Endothelial cell (in vitro differentiated cells): ENCODE measurements at regions not wholly inside any gene's neighbourhood (a gene's known extent, or its start where the extent isn't known, plus 50 kb on each side); places are given as distances from the start of the nearest gene placed in this dataset.

Experiments used
- DNase-seq: peaks from one replicate; pipeline ENCODE4 v3.0.0; 2021; ENCODE audit warnings: low spot score
- H3K27ac Mint-ChIP-seq: one replicate; pipeline ENCODE4 v1.8.0; 2021; ENCODE audit warnings: mixed read lengths, inconsistent platforms; ENCODE audit not compliant: unreplicated experiment
- H3K27me3 Mint-ChIP-seq: one replicate; pipeline ENCODE4 v1.8.0; 2021; ENCODE audit warnings: mild to moderate bottlenecking, moderate library complexity, mixed read lengths, inconsistent platforms; ENCODE audit not compliant: unreplicated experiment
- H3K36me3 Mint-ChIP-seq: one replicate; pipeline ENCODE4 v1.8.0; 2021; ENCODE audit warnings: mild to moderate bottlenecking, low read depth, mixed read lengths, inconsistent platforms; ENCODE audit not compliant: unreplicated experiment
- H3K4me1 Mint-ChIP-seq: one replicate; pipeline ENCODE4 v1.8.0; 2021; ENCODE audit warnings: mild to moderate bottlenecking, mixed read lengths, inconsistent platforms; ENCODE audit not compliant: unreplicated experiment
- H3K4me3 Mint-ChIP-seq: one replicate; pipeline ENCODE4 v1.8.0; 2021; ENCODE audit warnings: mild to moderate bottlenecking, mixed read lengths, inconsistent platforms; ENCODE audit not compliant: unreplicated experiment
- H3K9me3 Mint-ChIP-seq: one replicate; pipeline ENCODE4 v1.8.0; 2021; ENCODE audit warnings: mixed read lengths, inconsistent platforms; ENCODE audit not compliant: unreplicated experiment
- TF ChIP-seq, protein P1 (sequence below): fragments of 200-600 bp; sonication (generic); IDR thresholded peaks from one replicate; pipeline ENCODE4 v1.5.0; 2021; ENCODE audit warnings: antibody characterized with exemption; ENCODE audit not compliant: unreplicated experiment

DNA sequence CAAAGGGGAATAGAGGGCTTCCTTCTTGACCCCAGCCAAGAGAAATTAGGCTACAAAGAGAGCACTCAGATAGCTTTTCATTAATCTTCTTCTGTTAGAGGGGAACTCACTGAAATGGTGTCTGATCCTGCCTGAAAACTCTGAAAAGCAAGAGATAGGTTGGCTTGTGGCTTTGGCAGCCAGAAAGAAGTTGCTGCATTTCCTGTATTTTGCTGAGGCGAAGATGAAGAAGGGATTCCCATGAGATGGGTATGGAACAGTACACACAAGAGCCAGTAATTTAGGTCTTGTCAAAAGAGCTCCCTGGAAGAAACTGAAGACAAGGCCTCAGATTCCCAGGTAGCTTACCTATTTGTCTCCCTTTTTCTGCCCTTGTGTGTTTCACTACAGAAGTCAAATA lies 120.9 kb upstream of the TARS1 start:
- no peak overlapping the region for H3K27ac Mint-ChIP-seq
- H3K4me3 Mint-ChIP-seq = no peak overlapping the region
- no peaks in the 10 kb centered on the region for H3K36me3 Mint-ChIP-seq
- no peaks in the 10 kb centered on the region for H3K9me3 Mint-ChIP-seq
- H3K27me3 Mint-ChIP-seq = no peaks in the 10 kb centered on the region
- no peaks in the 10 kb centered on the region for H3K4me1 Mint-ChIP-seq
- TF ChIP-seq, protein P1, sequence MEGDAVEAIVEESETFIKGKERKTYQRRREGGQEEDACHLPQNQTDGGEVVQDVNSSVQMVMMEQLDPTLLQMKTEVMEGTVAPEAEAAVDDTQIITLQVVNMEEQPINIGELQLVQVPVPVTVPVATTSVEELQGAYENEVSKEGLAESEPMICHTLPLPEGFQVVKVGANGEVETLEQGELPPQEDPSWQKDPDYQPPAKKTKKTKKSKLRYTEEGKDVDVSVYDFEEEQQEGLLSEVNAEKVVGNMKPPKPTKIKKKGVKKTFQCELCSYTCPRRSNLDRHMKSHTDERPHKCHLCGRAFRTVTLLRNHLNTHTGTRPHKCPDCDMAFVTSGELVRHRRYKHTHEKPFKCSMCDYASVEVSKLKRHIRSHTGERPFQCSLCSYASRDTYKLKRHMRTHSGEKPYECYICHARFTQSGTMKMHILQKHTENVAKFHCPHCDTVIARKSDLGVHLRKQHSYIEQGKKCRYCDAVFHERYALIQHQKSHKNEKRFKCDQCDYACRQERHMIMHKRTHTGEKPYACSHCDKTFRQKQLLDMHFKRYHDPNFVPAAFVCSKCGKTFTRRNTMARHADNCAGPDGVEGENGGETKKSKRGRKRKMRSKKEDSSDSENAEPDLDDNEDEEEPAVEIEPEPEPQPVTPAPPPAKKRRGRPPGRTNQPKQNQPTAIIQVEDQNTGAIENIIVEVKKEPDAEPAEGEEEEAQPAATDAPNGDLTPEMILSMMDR = no peak
- no peak for DNase-seq

DNA sequence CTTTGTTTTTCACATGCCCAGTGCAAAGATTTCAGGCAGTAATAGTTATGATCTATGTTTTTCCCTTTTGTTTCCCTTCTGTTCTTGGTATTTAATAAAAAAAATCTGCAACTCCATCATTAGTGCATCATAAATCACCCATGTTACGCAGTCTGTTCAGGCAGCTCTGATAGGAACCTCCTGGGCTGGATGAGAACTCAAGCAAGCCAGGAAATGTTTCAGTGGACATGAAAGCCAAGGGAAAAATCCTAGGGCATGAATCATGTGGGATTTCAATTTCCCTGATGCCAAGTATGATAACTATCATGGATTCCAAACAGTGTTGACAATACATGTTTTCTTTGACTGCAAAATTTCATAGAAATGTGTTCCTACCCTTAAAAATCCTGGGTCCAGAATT lies 119.7 kb upstream of the TARS1 start:
- no peaks in the 10 kb centered on the region for H3K27me3 Mint-ChIP-seq
- H3K9me3 Mint-ChIP-seq = no peaks in the 10 kb centered on the region
- TF ChIP-seq, protein P1 = no peak
- H3K4me1 Mint-ChIP-seq = no peaks in the 10 kb centered on the region
- H3K27ac Mint-ChIP-seq = no peak overlapping the region
- DNase-seq = no peak
- no peaks in the 10 kb centered on the region for H3K36me3 Mint-ChIP-seq
- no peak overlapping the region for H3K4me3 Mint-ChIP-seq

DNA sequence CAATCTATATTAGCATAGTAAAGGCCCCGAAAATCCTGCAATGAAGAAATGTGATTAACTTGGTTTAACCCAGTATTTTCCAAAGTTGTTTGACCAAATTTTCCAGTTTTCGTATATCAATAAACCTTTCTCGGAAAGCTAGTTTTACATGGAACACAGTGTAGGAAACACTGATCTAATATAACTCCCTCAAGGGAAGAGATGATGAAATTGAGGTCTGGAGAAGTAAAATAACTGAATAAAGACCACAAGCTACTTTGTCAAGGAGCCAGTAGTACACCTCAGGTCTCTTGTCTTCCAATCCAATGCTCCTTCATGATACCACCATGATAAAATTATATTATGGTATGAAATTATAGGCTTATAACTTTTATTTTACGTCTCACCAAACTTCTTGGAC lies 118.1 kb upstream of the TARS1 start:
- H3K27ac Mint-ChIP-seq = no peak overlapping the region
- no peak for DNase-seq
- peaks cover 2% of the 10 kb centered on the region for H3K27me3 Mint-ChIP-seq
- peaks cover 4% of the 10 kb centered on the region for H3K4me1 Mint-ChIP-seq
- H3K9me3 Mint-ChIP-seq = no peaks in the 10 kb centered on the region
- H3K36me3 Mint-ChIP-seq = no peaks in the 10 kb centered on the region
- TF ChIP-seq, protein P1 = no peak
- no peak overlapping the region for H3K4me3 Mint-ChIP-seq

DNA sequence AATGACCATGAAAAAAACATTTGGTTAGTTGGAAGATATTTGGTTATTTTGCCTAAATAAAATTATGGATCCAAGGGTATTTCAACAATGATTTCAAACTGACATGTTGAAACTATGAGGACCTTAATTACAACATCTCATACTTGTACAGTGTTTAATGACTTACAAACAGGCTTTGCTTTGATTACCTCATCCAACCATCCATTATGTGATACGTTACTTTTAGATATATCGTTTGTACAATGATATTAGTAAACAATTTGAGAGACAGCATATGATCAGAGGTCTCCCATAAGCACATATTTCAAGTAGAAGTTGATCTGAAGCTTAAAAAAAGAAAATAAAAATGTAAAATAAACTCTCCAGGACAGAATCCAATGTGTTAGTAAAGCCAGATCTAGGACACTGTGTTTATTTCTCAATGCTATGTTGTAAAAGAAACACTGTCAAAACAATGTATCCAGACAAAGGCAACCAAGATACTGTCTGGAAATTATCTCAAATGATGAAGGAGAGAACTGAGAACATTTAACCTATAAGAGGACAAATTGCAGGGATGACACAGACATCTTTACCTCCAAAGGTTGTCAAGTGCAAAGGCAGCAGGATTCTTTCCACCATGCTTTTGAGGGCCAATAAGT lies 116.0 kb upstream of the TARS1 start:
- H3K4me1 Mint-ChIP-seq = peaks cover 4% of the 10 kb centered on the region
- TF ChIP-seq, protein P1 = no peak
- no peak for DNase-seq
- H3K9me3 Mint-ChIP-seq = no peaks in the 10 kb centered on the region
- H3K4me3 Mint-ChIP-seq = no peak overlapping the region
- H3K27me3 Mint-ChIP-seq = peaks cover 2% of the 10 kb centered on the region
- no peak overlapping the region for H3K27ac Mint-ChIP-seq
- H3K36me3 Mint-ChIP-seq = no peaks in the 10 kb centered on the region

DNA sequence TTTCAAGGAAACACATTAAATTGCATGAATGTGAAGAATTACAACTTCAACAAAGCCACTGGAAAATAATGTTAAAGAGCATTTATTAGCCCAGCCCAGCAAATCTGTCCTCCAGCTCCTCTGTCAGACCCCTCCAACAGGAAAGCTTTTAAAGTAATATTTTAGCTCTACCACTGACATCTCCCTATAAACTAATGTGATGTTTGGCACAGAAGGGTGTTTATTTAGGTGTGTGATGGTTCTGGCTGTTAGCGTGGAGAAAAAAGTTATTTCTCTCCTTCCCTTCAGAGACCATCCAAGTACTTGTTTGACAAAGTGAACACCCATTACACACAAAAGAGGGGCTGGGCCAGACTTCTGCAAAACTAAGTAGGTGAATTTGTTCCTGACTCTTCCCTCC lies 111.9 kb upstream of the TARS1 start:
- Mint-ChIP-seq H3K27ac (no peak overlapping the region), H3K9me3 (no peaks in the 10 kb centered on the region), H3K27me3 (peaks cover 4% of the 10 kb centered on the region), H3K4me1 (peaks cover 20% of the 10 kb centered on the region), H3K4me3 (no peak overlapping the region), H3K36me3 (no peaks in the 10 kb centered on the region)
- DNase-seq = no peak
- TF ChIP-seq, protein P1 = no peak
